ENCODE measurements at regions not wholly inside any gene's neighbourhood (a gene's known extent, or its start where the extent isn't known, plus 50 kb on each side); places are given as distances from the start of the nearest gene placed in this dataset.
A peak's percentile ranks its signal among the peaks of the same experiment; 100 is the strongest.

- Histone ChIP-seq H3K4me3 (no peak overlapping the region), H3K27me3 (no peaks in the 10 kb centered on the region), H3K36me3 (no peaks in the 10 kb centered on the region), H3K27ac (no peak overlapping the region), H3K4me1 (no peaks in the 10 kb centered on the region), H3K9me3 (no peaks in the 10 kb centered on the region)
- ATAC-seq, result no peak
- intact Hi-C loops (cut with DNase I), result no loop called here
- WGBS, 4 donors, result 64 to 72% (median 65%) methylated on average over 6 of the region's 6 CpGs
- DNase-seq, result no peak
- TF ChIP-seq POLR2A (IDR thresholded peaks at IDR 0.05), result no peak
- no peak for TF ChIP-seq CTCF (IDR thresholded peaks at IDR 0.05)
Measured at GRCh38 chr2:23020659-23021058, 364.3 kb upstream of the KLHL29 start.

GRCh38 chr2:23021311-23022120, 363.5 kb upstream of the KLHL29 start:
- Histone ChIP-seq H3K36me3 (no peaks in the 10 kb centered on the region), H3K27me3 (peaks cover 0 to 2% (median 0%) of the 10 kb centered on the region in 9 donors), H3K4me3 (no peak overlapping the region), H3K27ac (no peak overlapping the region), H3K9me3 (no peaks in the 10 kb centered on the region), H3K4me1 (no peaks in the 10 kb centered on the region)
- WGBS, 4 donors, result 76 to 84% (median 77%) methylated on average over 13 of the region's 13 CpGs
- DNase-seq (no peak), ATAC-seq (no peak)
- TF ChIP-seq CTCF (IDR thresholded peaks at IDR 0.05) (no peak), POLR2A (IDR thresholded peaks at IDR 0.05) (no peak)
- intact Hi-C loops (cut with DNase I), result no loop called here

GRCh38 chr2:23023722-23024121, 361.3 kb upstream of the KLHL29 start:
- ATAC-seq, result peak in 2 of 4 donors; percentile 45 to 61
- no peak overlapping the region for H3K27ac ChIP-seq
- no peak overlapping the region for H3K4me3 ChIP-seq
- H3K36me3 ChIP-seq, result no peaks in the 10 kb centered on the region
- intact Hi-C loops (cut with DNase I), result no loop called here
- no peaks in the 10 kb centered on the region for H3K9me3 ChIP-seq
- peaks cover 0 to 16% (median 2%) of the 10 kb centered on the region in 9 donors for H3K27me3 ChIP-seq
- DNase-seq, result no peak
- 17 to 73% (median 32%) methylated on average over 3 of the region's 3 CpGs for WGBS, 4 donors
- H3K4me1 ChIP-seq, result no peaks in the 10 kb centered on the region
- TF ChIP-seq CTCF (IDR thresholded peaks at IDR 0.05) (no peak), POLR2A (IDR thresholded peaks at IDR 0.05) (no peak)

GRCh38 chr2:23026671-23027070, 358.3 kb upstream of the KLHL29 start:
- Histone ChIP-seq H3K9me3 (no peaks in the 10 kb centered on the region), H3K27me3 (peaks cover 0 to 16% (median 3%) of the 10 kb centered on the region in 9 donors), H3K4me3 (no peak overlapping the region), H3K4me1 (no peaks in the 10 kb centered on the region), H3K36me3 (no peaks in the 10 kb centered on the region), H3K27ac (no peak overlapping the region)
- 73 to 83% (median 81%) methylated on average over 4 of the region's 4 CpGs for WGBS, 4 donors
- no peak for ATAC-seq
- DNase-seq, result no peak
- TF ChIP-seq POLR2A (IDR thresholded peaks at IDR 0.05), result no peak
- TF ChIP-seq CTCF (IDR thresholded peaks at IDR 0.05), result no peak
- intact Hi-C loops (cut with DNase I), result no loop called here

All from heart left ventricle (tissue), 16 donors.